T-helper 1 cell treated with Interleukin-12 subunit alpha and Interleukin-12 subunit beta and Interleukin-4 antibody, amounts not matched to agents 30 ng/mL and 1 ng/mL, for 36 hours (primary cell): ENCODE measurements at regions not wholly inside any gene's neighbourhood (a gene's known extent, or its start where the extent isn't known, plus 50 kb on each side); places are given as distances from the start of the nearest gene placed in this dataset.
"Not testable (repeated sequence)": the region's sequence is repeated elsewhere in the genome, so short reads cannot be mapped to it uniquely, and the experiment has no call there.

Experiments
- intact Hi-C: fragments of 100-400 bp; cut with micrococcal nuclease; formaldehyde crosslinking; loops from one replicate; pipeline ENCODE4 v1.15.1; 2024

- intact Hi-C loops: no loop called here
Measured at GRCh38 chr5:39933061-39933460, 508.3 kb upstream of the DAB2 start.

GRCh38 chr5:39928709-39929108, 503.9 kb upstream of the DAB2 start:
- intact Hi-C loops: no loop called here

GRCh38 chr5:39919876-39920275, 495.1 kb upstream of the DAB2 start:
- intact Hi-C loops: no loop called here

DNA sequence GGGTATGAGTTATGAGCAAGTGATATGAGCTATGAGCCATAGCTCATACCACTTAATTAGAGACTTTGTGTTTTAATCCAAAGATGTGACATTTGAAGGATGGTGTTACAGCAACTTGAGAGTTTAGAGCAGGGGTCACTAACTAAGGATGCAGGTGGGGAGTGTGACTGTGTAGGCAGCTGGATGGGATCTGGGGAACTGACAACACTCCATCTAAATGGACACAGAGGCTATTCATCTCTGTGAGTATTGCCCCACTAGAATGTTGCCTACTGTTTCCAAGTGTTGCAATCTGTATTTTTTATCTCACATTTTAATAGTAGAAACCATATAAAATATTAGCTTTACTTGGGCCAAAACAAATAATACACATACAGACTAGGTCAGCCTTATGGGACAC, 488.1 kb upstream of the DAB2 start:
- intact Hi-C loops: no loop called here

GRCh38 chr5:39907267-39907951, 482.6 kb upstream of the DAB2 start:
- intact Hi-C loops: not testable (repeated sequence)

GRCh38 chr5:39906146-39906545, 481.4 kb upstream of the DAB2 start:
- intact Hi-C loops: no loop called here

DNA sequence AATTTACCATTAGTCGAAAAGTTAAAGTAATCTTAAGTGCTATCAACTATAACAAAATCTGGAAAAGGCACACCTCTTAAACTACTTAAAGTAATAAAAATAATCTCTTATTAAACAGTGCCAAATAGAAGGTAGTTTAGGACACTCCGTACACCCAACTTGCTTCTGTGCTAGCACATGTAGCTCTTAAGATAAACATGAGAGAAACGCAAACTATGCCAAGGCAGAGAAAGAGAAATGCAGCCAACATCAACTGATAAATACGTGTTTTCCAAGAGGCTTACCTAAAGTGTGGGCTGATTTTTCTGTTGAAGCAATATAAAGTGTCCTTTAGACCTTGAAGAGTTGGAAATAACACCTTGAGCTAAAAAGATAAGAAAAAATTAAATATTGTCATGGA, 480.6 kb upstream of the DAB2 start:
- intact Hi-C loops: no loop called here

DNA sequence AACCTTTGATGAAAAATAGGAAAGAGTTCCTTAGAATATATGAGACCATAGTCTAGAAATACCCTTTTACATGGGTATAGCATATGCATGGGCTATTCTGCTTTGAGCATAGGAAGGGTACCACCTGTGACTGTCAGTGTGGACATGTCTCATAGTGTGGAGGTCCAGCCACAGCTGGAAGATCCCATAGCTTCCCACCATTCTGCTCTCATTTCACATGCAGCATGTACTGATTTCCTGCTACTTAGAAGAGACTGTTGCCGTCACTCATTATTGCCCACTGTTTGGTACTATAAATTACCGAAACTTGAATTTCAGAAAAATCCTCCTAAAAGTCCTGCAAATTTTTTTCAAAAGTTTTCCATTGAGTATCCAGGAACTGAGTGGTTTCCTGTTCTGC, 477.8 kb upstream of the DAB2 start:
- intact Hi-C loops: no loop called here

- intact Hi-C loops: no loop called here
Measured at GRCh38 chr5:39898731-39899130, 474.0 kb upstream of the DAB2 start.

DNA sequence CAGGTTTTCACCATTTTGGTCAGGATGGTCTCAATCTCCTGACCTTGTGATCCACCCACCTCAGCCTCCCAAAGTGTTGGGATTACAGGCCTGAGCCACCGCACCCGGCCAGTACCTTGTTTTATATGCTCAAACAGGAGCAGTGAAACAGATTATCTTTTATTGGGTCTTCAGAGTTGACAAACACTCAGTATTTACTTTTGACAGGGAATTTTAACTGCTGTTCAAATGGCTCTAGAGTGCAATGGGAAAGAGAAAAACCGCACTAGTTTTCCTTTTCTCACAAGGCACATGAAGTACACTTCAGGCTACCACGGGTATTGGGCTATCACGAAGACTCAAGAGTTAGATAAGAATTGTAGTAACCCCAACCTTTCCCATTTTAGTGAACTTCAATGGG, 471.9 kb upstream of the DAB2 start:
- intact Hi-C loops: no loop called here

DNA sequence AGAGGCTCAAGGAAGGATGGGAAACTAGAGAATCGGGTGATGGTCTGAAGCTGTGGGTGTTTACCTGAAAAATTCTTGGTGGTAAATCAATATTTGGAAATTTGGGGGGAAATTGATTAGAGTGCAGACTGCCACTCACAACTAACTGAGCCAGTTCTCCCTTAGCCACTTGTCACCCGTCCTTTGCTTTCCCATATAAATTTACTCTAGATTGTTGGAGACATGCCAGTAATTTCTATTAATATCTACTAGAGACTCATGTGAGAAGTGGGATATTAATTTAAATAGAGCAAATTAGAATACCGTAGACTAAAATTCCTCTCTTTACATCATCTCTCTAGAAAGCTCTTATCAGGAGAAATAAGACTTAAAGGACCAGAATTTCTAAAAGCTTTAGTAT, 471.3 kb upstream of the DAB2 start:
- intact Hi-C loops: no loop called here

- intact Hi-C loops: no loop called here
Measured at GRCh38 chr5:39892708-39893107, 467.9 kb upstream of the DAB2 start.

GRCh38 chr5:39891376-39891775, 466.6 kb upstream of the DAB2 start:
- intact Hi-C loops: no loop called here

DNA sequence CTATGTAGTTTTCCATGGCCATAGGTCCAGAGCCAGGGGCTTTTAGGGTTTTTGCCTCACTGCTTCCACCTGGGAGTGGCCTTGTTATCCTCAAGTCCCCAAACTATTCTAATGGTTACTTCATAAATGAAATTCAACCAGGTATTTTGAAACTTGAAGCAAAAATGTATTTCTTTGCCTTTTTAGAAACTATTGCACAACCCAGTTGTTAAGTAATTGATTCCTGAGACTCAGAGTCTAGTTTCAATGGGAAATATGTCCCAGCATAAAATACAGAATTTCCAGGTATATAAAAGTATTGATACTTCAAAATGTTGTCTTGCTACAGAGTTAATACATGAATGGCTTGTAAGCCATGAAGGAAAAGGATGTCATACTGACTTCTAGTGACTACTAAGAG, 456.2 kb upstream of the DAB2 start:
- intact Hi-C loops: no loop called here

- intact Hi-C loops: no loop called here
Measured at GRCh38 chr5:39877479-39877878, 452.7 kb upstream of the DAB2 start.

GRCh38 chr5:39876146-39876545, 451.4 kb upstream of the DAB2 start:
- intact Hi-C loops: no loop called here

- intact Hi-C loops: no loop called here
Measured at GRCh38 chr5:39870137-39870536, 445.4 kb upstream of the DAB2 start.

DNA sequence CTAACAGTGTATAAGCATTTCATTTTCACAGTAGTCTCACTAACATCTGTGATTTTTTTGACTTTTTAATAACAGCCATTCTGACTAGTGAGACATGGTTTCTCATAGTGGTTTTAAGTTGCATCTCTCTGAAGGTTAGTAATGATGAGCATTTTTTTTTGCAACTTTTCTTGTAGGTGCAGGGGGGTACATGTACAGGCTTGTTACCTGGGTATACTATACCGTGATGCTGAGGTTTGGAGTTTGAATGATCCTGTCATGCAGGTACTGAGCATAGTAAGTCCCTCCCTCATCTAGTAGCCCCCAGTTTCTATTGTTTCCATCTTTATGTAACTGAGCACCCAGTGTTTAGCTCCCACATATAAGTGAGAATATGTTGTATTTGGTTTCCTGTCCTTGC, 444.6 kb upstream of the DAB2 start:
- intact Hi-C loops: no loop called here

- intact Hi-C loops: no loop called here
Measured at GRCh38 chr5:39867923-39868322, 443.1 kb upstream of the DAB2 start.

DNA sequence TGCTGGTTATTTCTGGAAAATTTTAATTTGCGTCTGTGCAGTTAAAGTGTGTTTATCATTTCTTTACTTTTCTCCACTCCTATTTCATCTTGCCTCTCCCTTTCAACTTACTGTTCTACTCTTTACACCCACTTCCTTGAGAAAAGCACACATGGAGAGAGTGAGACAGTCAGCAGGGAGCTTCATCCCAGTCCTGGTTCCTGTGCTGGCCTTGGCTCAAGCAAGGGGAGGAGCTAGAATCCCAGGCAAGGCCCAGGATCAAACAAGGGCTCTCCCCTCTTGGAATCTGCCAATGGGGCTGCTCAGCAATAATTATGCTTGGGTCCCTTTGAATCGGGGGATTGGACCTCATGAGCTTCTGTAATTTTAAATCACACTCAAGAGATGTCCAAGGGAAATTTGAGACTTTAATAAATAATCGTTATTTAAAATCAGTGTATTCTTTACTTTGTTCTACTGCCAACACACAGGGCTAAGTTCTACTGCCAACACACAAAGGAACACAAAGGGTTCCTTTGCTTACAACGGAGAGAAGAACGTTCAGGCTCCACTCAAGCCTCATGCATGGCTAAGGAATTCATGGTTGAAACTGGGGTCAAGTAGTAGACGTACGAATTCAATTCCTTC, 439.3 kb upstream of the DAB2 start:
- intact Hi-C loops: no loop called here

- intact Hi-C loops: no loop called here
Measured at GRCh38 chr5:39857041-39857440, 432.3 kb upstream of the DAB2 start.

- intact Hi-C loops: no loop called here
Measured at GRCh38 chr5:39854771-39855410, 430.1 kb upstream of the DAB2 start.

DNA sequence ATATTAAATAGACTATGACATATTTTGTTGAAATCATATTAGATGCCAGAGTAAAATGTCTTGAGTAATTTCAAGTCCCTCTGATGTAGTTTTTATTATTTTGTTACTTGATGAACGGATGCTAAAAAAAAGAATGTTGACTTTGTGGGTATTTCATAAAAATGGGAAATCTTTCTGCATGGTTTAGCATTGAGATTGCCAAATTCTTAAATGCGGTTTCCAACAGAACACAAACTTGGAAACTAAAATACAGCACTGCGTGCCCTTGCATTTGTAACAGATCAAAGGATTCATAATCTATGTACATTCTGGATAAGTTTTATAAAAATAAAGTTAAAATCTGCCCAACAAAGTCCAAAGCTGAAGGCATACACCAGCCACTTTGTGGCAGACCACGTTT, 425.5 kb upstream of the DAB2 start:
- intact Hi-C loops: no loop called here
